H9 (cell line): ENCODE measurements at regions not wholly inside any gene's neighbourhood (a gene's known extent, or its start where the extent isn't known, plus 50 kb on each side); places are given as distances from the start of the nearest gene placed in this dataset.

Experiments
- DNase-seq: peaks from one replicate; pipeline ENCODE4 v3.0.0-alpha.2; 2017
- H2AFZ ChIP-seq: one replicate; pipeline ENCODE4 v1.6.1; 2013; ENCODE audit warnings: mild to moderate bottlenecking, low read length, control low read depth, moderate library complexity
- H2AK5ac ChIP-seq: 2 replicates; pipeline ENCODE4 v1.6.1; 2013; ENCODE audit warnings: low read length, control low read depth, mixed read lengths; ENCODE audit not compliant: insufficient read length
- H2BK120ac ChIP-seq: one replicate; pipeline ENCODE4 v1.6.1; 2013; ENCODE audit warnings: low read depth, mild to moderate bottlenecking, low read length, control low read depth, inconsistent platforms; ENCODE audit not compliant: poor library complexity, severe bottlenecking
- H2BK12ac ChIP-seq: 2 replicates; pipeline ENCODE4 v1.6.1; 2013; ENCODE audit warnings: low read length, control low read depth, mixed read lengths, low read depth; ENCODE audit not compliant: insufficient read length
- H2BK15ac ChIP-seq: 2 replicates; pipeline ENCODE4 v1.6.1; 2013; ENCODE audit warnings: low read depth, low read length, control low read depth
- H2BK20ac ChIP-seq: one replicate; pipeline ENCODE4 v1.6.1; 2013; ENCODE audit warnings: low read depth, mild to moderate bottlenecking, low read length, control low read depth, inconsistent platforms; ENCODE audit not compliant: poor library complexity, severe bottlenecking
- H2BK5ac ChIP-seq: 2 replicates; pipeline ENCODE4 v1.6.1; 2013; ENCODE audit warnings: low read length, control low read depth, mixed read lengths; ENCODE audit not compliant: insufficient read length
- H3K14ac ChIP-seq: 2 replicates; pipeline ENCODE4 v1.6.1; 2013; ENCODE audit warnings: low read length, control low read depth; ENCODE audit not compliant: insufficient read depth
- H3K18ac ChIP-seq: 2 replicates; pipeline ENCODE4 v1.6.1; 2013; ENCODE audit warnings: low read depth, mild to moderate bottlenecking, mixed read lengths, low read length, control low read depth; ENCODE audit not compliant: insufficient read length
- H3K23ac ChIP-seq: 2 replicates; pipeline ENCODE4 v1.6.1; 2013; ENCODE audit warnings: low read length, control low read depth, mixed read lengths, low read depth; ENCODE audit not compliant: insufficient read length
- H3K23me2 ChIP-seq: 2 replicates; pipeline ENCODE4 v1.6.1; 2013; ENCODE audit warnings: low read depth, mild to moderate bottlenecking, mixed read lengths, low read length, control low read depth; ENCODE audit not compliant: insufficient read length, poor library complexity, severe bottlenecking
- H3K27ac ChIP-seq: 2 replicates; pipeline ENCODE4 v1.5.1; 2013; ENCODE audit warnings: low read length, control low read depth, mixed read lengths, low read depth; ENCODE audit not compliant: insufficient read length
- H3K27me3 ChIP-seq: 2 replicates; pipeline ENCODE4 v1.6.1; 2013; ENCODE audit warnings: low read length, control low read depth, inconsistent platforms; ENCODE audit not compliant: insufficient read depth
- H3K4ac ChIP-seq: 2 replicates; pipeline ENCODE4 v1.6.1; 2013; ENCODE audit warnings: low read depth, mild to moderate bottlenecking, control low read depth, inconsistent platforms, low read length, moderate library complexity
- H3K4me1 ChIP-seq: 2 replicates; pipeline ENCODE4 v1.6.1; 2013; ENCODE audit warnings: low read length, control low read depth, inconsistent platforms; ENCODE audit not compliant: insufficient read depth
- H3K4me2 ChIP-seq: 2 replicates; pipeline ENCODE4 v1.6.1; 2013; ENCODE audit warnings: low read length, control low read depth, mixed read lengths; ENCODE audit not compliant: insufficient read length, insufficient read depth
- H3K56ac ChIP-seq: 2 replicates; pipeline ENCODE4 v1.6.1; 2013; ENCODE audit warnings: low read depth, mild to moderate bottlenecking, mixed read lengths, low read length, control low read depth; ENCODE audit not compliant: insufficient read length
- H3K79me1 ChIP-seq: 2 replicates; pipeline ENCODE4 v1.6.1; 2013; ENCODE audit warnings: low read depth, mild to moderate bottlenecking, moderate library complexity, low read length, control low read depth, inconsistent platforms; ENCODE audit not compliant: insufficient read depth, poor library complexity, severe bottlenecking
- H3K79me2 ChIP-seq: 2 replicates; pipeline ENCODE4 v1.6.1; 2013; ENCODE audit warnings: low read length, control low read depth, inconsistent platforms; ENCODE audit not compliant: insufficient read depth
- H3K9ac ChIP-seq: 2 replicates; pipeline ENCODE4 v1.6.1; 2013; ENCODE audit warnings: low read length, control low read depth, mixed read lengths; ENCODE audit not compliant: insufficient read length; ENCODE audit errors: extremely low read depth
- H3K9me3 ChIP-seq: one replicate; pipeline ENCODE4 v1.6.1; 2013; ENCODE audit warnings: low read depth, low read length, inconsistent platforms; ENCODE audit not compliant: control insufficient read depth
- H3T11ph ChIP-seq: one replicate; pipeline ENCODE4 v1.6.1; 2013; ENCODE audit warnings: mild to moderate bottlenecking, low read length, control low read depth, inconsistent platforms
- H4K20me1 ChIP-seq: one replicate; pipeline ENCODE4 v1.6.1; 2013; ENCODE audit not compliant: control insufficient read depth, insufficient read length, insufficient read depth
- H4K5ac ChIP-seq: 2 replicates; pipeline ENCODE4 v1.6.1; 2013; ENCODE audit warnings: low read depth, mild to moderate bottlenecking, mixed read lengths, low read length, control low read depth; ENCODE audit not compliant: insufficient read length
- H4K8ac ChIP-seq: replicated peaks from 2 replicates; pipeline ENCODE4 v1.6.1; 2013; ENCODE audit warnings: low read length, control low read depth, mixed read lengths, low read depth; ENCODE audit not compliant: insufficient read length
- H4K91ac ChIP-seq: 2 replicates; pipeline ENCODE4 v1.6.1; 2013; ENCODE audit warnings: low read depth, mild to moderate bottlenecking, moderate library complexity, mixed read lengths, low read length, control low read depth; ENCODE audit not compliant: insufficient read length
- H3K27ac Mint-ChIP-seq, 3 experiments: 2 replicates in 2 of 3; 3 replicates in 1 of 3; pipeline ENCODE4 v1.8.0; 2020 to 2021; ENCODE audit warnings: mixed read lengths in 3 of 3, mild to moderate bottlenecking in 1 of 3, moderate library complexity in 1 of 3
- H3K27me3 Mint-ChIP-seq: 2 replicates; pipeline ENCODE4 v1.8.0; 2021; ENCODE audit warnings: low read depth, mild to moderate bottlenecking, moderate library complexity, mixed read lengths
- H3K36me3 Mint-ChIP-seq, 3 experiments: 2 replicates in 2 of 3; 3 replicates in 1 of 3; pipeline ENCODE4 v1.8.0; 2020 to 2021; ENCODE audit warnings: low read depth in 3 of 3, mixed read lengths in 3 of 3; ENCODE audit not compliant: insufficient read depth in 1 of 3
- H3K4me1 Mint-ChIP-seq, 2 experiments: 2 replicates each; pipeline ENCODE4 v1.8.0; 2020; ENCODE audit warnings: mixed read lengths in 2 of 2
- H3K4me3 Mint-ChIP-seq, 2 experiments: 2 replicates in 1 of 2; 3 replicates in 1 of 2; pipeline ENCODE4 v1.8.0; 2020 to 2021; ENCODE audit warnings: mild to moderate bottlenecking in 2 of 2, mixed read lengths in 2 of 2, moderate library complexity in 1 of 2
- H3K9me3 Mint-ChIP-seq, 2 experiments: 2 replicates in 1 of 2; 3 replicates in 1 of 2; pipeline ENCODE4 v1.8.0; 2020; ENCODE audit warnings: mild to moderate bottlenecking in 2 of 2, mixed read lengths in 2 of 2, moderate library complexity in 1 of 2
- CTCF ChIP-seq: fragments of 200-600 bp; sonication (generic); conservative IDR thresholded peaks from 3 replicates; pipeline ENCODE4 v1.8.0; 2021; ENCODE audit warnings: antibody characterized with exemption, mild to moderate bottlenecking
- WGBS: extraction: QIAGEN DNeasy Blood & Tissue Kit; methylation state at CpG from one replicate; pipeline ENCODE4 v1.1.7; 2013; ENCODE audit warnings: missing lambda C conversion rate, low lambda C conversion rate, mixed read lengths; ENCODE audit not compliant: insufficient read length; ENCODE audit errors: extremely low coverage; 5-methylcytosine and 5-hydroxymethylcytosine counted together

GRCh38 chr18:63070767-63071502 is 248.6 kb downstream of the BCL2 start:
- H3K23me2 ChIP-seq: no peaks in the 10 kb centered on the region
- H3K4ac ChIP-seq: no peak overlapping the region
- no peak overlapping the region for H4K91ac ChIP-seq
- no peak overlapping the region for H2AFZ ChIP-seq
- no CpG with 5 or more reads among the region's 8 CpGs for WGBS
- H4K5ac ChIP-seq: no peak overlapping the region
- no peak overlapping the region for H2BK5ac ChIP-seq
- no peak overlapping the region for H2BK12ac ChIP-seq
- no peak overlapping the region for H3K23ac ChIP-seq
- no peak overlapping the region for H2BK15ac ChIP-seq
- no peaks in the 10 kb centered on the region for H4K20me1 ChIP-seq
- Mint-ChIP-seq H3K9me3 (no peaks in the 10 kb centered on the region), H3K27me3 (peaks cover 3% of the 10 kb centered on the region), H3K27ac (no peak overlapping the region), H3K36me3 (no peaks in the 10 kb centered on the region), H3K4me3 (no peak overlapping the region), H3K4me1 (peaks cover 9 to 14% of the 10 kb centered on the region in 2 experiments; a peak in 3 of 4 replicates)
- no peak overlapping the region for H2BK20ac ChIP-seq
- H3K9me3 ChIP-seq: no peaks in the 10 kb centered on the region
- no peak for TF ChIP-seq CTCF
- no peaks in the 10 kb centered on the region for H3K79me2 ChIP-seq
- no peak overlapping the region for H3K4me2 ChIP-seq
- H3K27ac ChIP-seq: no peak overlapping the region
- H3K14ac ChIP-seq: no peak overlapping the region
- H2AK5ac ChIP-seq: no peak overlapping the region
- H2BK120ac ChIP-seq: no peak overlapping the region
- no peak overlapping the region for H3K9ac ChIP-seq
- no peak for DNase-seq
- H3K18ac ChIP-seq: no peak overlapping the region
- no peaks in the 10 kb centered on the region for H3K27me3 ChIP-seq
- H3K4me1 ChIP-seq: no peaks in the 10 kb centered on the region
- H3K79me1 ChIP-seq: no peaks in the 10 kb centered on the region
- H4K8ac ChIP-seq: no peak overlapping the region
- no peak overlapping the region for H3T11ph ChIP-seq
- H3K56ac ChIP-seq: no peak overlapping the region
